Stomach (tissue), 4 donors: ENCODE measurements at regions not wholly inside any gene's neighbourhood (a gene's known extent, or its start where the extent isn't known, plus 50 kb on each side); places are given as distances from the start of the nearest gene placed in this dataset.
A peak's percentile ranks its signal among the peaks of the same experiment; 100 is the strongest.

Experiments
- CTCF ChIP-seq, 7 experiments: fragments of 450-650 bp in 4 of 7; fragments of 200-600 bp in 3 of 7; sonication (generic) in 3 of 7; IDR thresholded peaks; one replicate each; pipeline ENCODE4 v1.5.1; 2016 to 2019; ENCODE audit warnings: antibody characterized with exemption in 7 of 7, control low read depth in 2 of 7, mild to moderate bottlenecking in 1 of 7
- POLR2A ChIP-seq, 4 donors: fragments of 450-650 bp; IDR thresholded peaks; one replicate each; pipeline ENCODE4 v1.6.1; 2016; ENCODE audit warnings: antibody characterized with exemption in 4 of 4, control low read depth in 2 of 4, mild to moderate bottlenecking in 1 of 4, moderate library complexity in 1 of 4
- POLR2AphosphoS5 ChIP-seq, 3 donors: sonication (generic); formaldehyde crosslinking; IDR thresholded peaks; one replicate each; pipeline ENCODE4 v1.6.1; 2016; ENCODE audit warnings: antibody characterized with exemption in 3 of 3

GRCh38 chr12:87427770-87428169 lies 601.4 kb downstream of the C12orf50 start:
- TF ChIP-seq CTCF (IDR thresholded peaks at IDR 0.05) (no peak), POLR2A (IDR thresholded peaks at IDR 0.05) (no peak), POLR2AphosphoS5 (IDR thresholded peaks at IDR 0.05) (peak in 2 of 3 donors; percentile 66 to 86)
